ENCODE measurements at regions not wholly inside any gene's neighbourhood (a gene's known extent, or its start where the extent isn't known, plus 50 kb on each side); places are given as distances from the start of the nearest gene placed in this dataset.

GRCh38 chr7:32395168-32395567, 95.0 kb downstream of the LSM5 start:
- 100% methylated on average over 1 of the region's 1 CpG for WGBS
- Histone ChIP-seq H3K9ac (ENCODE audit: low read depth, low read length) (no peak overlapping the region), H3K27ac (ENCODE audit: low read depth, low read length) (no peak overlapping the region), H3K9me3 (ENCODE audit: insufficient read depth, low read depth, low read length) (no peaks in the 10 kb centered on the region), H3K27me3 (ENCODE audit: insufficient read depth, low read length) (no peaks in the 10 kb centered on the region), H3K4me1 (ENCODE audit: insufficient read depth, low read length) (no peaks in the 10 kb centered on the region), H3K36me3 (ENCODE audit: insufficient read depth, low read length) (no peaks in the 10 kb centered on the region), H3K4me3 (ENCODE audit: low read length) (no peak overlapping the region)

- H3K36me3 ChIP-seq (ENCODE audit: insufficient read depth, low read length) = no peaks in the 10 kb centered on the region
- no peak overlapping the region for H3K27ac ChIP-seq (ENCODE audit: low read depth, low read length)
- WGBS = 100% methylated on average over 1 of the region's 1 CpG
- H3K4me1 ChIP-seq (ENCODE audit: insufficient read depth, low read length) = no peaks in the 10 kb centered on the region
- no peak overlapping the region for H3K9ac ChIP-seq (ENCODE audit: low read depth, low read length)
- H3K27me3 ChIP-seq (ENCODE audit: insufficient read depth, low read length) = no peaks in the 10 kb centered on the region
- no peak overlapping the region for H3K4me3 ChIP-seq (ENCODE audit: low read length)
- no peaks in the 10 kb centered on the region for H3K9me3 ChIP-seq (ENCODE audit: insufficient read depth, low read depth, low read length)
Observed at GRCh38 chr7:32393861-32394260, 96.3 kb downstream of the LSM5 start.

- WGBS = 44% methylated on average over 2 of the region's 2 CpGs
- Histone ChIP-seq H3K9ac (ENCODE audit: low read depth, low read length) (no peak overlapping the region), H3K36me3 (ENCODE audit: insufficient read depth, low read length) (no peaks in the 10 kb centered on the region), H3K4me1 (ENCODE audit: insufficient read depth, low read length) (no peaks in the 10 kb centered on the region), H3K4me3 (ENCODE audit: low read length) (no peak overlapping the region), H3K27ac (ENCODE audit: low read depth, low read length) (no peak overlapping the region), H3K27me3 (ENCODE audit: insufficient read depth, low read length) (no peaks in the 10 kb centered on the region), H3K9me3 (ENCODE audit: insufficient read depth, low read depth, low read length) (no peaks in the 10 kb centered on the region)
Observed at GRCh38 chr7:32390210-32390609, 100.0 kb downstream of the LSM5 start.

- no peaks in the 10 kb centered on the region for H3K27me3 ChIP-seq (ENCODE audit: insufficient read depth, low read length)
- H3K4me1 ChIP-seq (ENCODE audit: insufficient read depth, low read length) = no peaks in the 10 kb centered on the region
- H3K36me3 ChIP-seq (ENCODE audit: insufficient read depth, low read length) = no peaks in the 10 kb centered on the region
- no peaks in the 10 kb centered on the region for H3K9me3 ChIP-seq (ENCODE audit: insufficient read depth, low read depth, low read length)
- H3K27ac ChIP-seq (ENCODE audit: low read depth, low read length) = no peak overlapping the region
- no peak overlapping the region for H3K4me3 ChIP-seq (ENCODE audit: low read length)
- H3K9ac ChIP-seq (ENCODE audit: low read depth, low read length) = no peak overlapping the region
- 95% methylated on average over 2 of the region's 2 CpGs for WGBS
Observed at GRCh38 chr7:32385316-32385956, 104.7 kb downstream of the LSM5 start.

GRCh38 chr7:32381024-32381601, 109.1 kb downstream of the LSM5 start:
- no peaks in the 10 kb centered on the region for H3K27me3 ChIP-seq (ENCODE audit: insufficient read depth, low read length)
- H3K4me1 ChIP-seq (ENCODE audit: insufficient read depth, low read length) = no peaks in the 10 kb centered on the region
- H3K27ac ChIP-seq (ENCODE audit: low read depth, low read length) = no peak overlapping the region
- H3K4me3 ChIP-seq (ENCODE audit: low read length) = no peak overlapping the region
- 86% methylated on average over 3 of the region's 4 CpGs for WGBS
- H3K36me3 ChIP-seq (ENCODE audit: insufficient read depth, low read length) = no peaks in the 10 kb centered on the region
- H3K9ac ChIP-seq (ENCODE audit: low read depth, low read length) = no peak overlapping the region
- H3K9me3 ChIP-seq (ENCODE audit: insufficient read depth, low read depth, low read length) = no peaks in the 10 kb centered on the region

- Histone ChIP-seq H3K27me3 (ENCODE audit: insufficient read depth, low read length) (no peaks in the 10 kb centered on the region), H3K27ac (ENCODE audit: low read depth, low read length) (no peak overlapping the region), H3K9ac (ENCODE audit: low read depth, low read length) (no peak overlapping the region), H3K4me3 (ENCODE audit: low read length) (no peak overlapping the region), H3K4me1 (ENCODE audit: insufficient read depth, low read length) (no peaks in the 10 kb centered on the region), H3K36me3 (ENCODE audit: insufficient read depth, low read length) (no peaks in the 10 kb centered on the region), H3K9me3 (ENCODE audit: insufficient read depth, low read depth, low read length) (no peaks in the 10 kb centered on the region)
- 94% methylated on average over 2 of the region's 2 CpGs for WGBS
Observed at GRCh38 chr7:32379510-32380112, 110.6 kb downstream of the LSM5 start.

- 71% methylated on average over 2 of the region's 2 CpGs for WGBS
- H3K27ac ChIP-seq (ENCODE audit: low read depth, low read length) = no peak overlapping the region
- no peaks in the 10 kb centered on the region for H3K4me1 ChIP-seq (ENCODE audit: insufficient read depth, low read length)
- no peaks in the 10 kb centered on the region for H3K36me3 ChIP-seq (ENCODE audit: insufficient read depth, low read length)
- H3K9me3 ChIP-seq (ENCODE audit: insufficient read depth, low read depth, low read length) = no peaks in the 10 kb centered on the region
- H3K9ac ChIP-seq (ENCODE audit: low read depth, low read length) = no peak overlapping the region
- no peak overlapping the region for H3K4me3 ChIP-seq (ENCODE audit: low read length)
- no peaks in the 10 kb centered on the region for H3K27me3 ChIP-seq (ENCODE audit: insufficient read depth, low read length)
Observed at GRCh38 chr7:32378988-32379387, 111.2 kb downstream of the LSM5 start.

GRCh38 chr7:32364581-32364980, 125.6 kb downstream of the LSM5 start:
- Histone ChIP-seq H3K27ac (ENCODE audit: low read depth, low read length) (no peak overlapping the region), H3K27me3 (ENCODE audit: insufficient read depth, low read length) (no peaks in the 10 kb centered on the region; the same call in 1 of the 2 replicates), H3K4me3 (ENCODE audit: low read length) (no peak overlapping the region), H3K36me3 (ENCODE audit: insufficient read depth, low read length) (no peaks in the 10 kb centered on the region), H3K4me1 (ENCODE audit: insufficient read depth, low read length) (no peaks in the 10 kb centered on the region), H3K9ac (ENCODE audit: low read depth, low read length) (no peak overlapping the region), H3K9me3 (ENCODE audit: insufficient read depth, low read depth, low read length) (no peaks in the 10 kb centered on the region)
- 95% methylated on average over 4 of the region's 4 CpGs for whole genome bisulfite sequencing

- H3K4me3 ChIP-seq (ENCODE audit: low read length) = no peak overlapping the region
- no peaks in the 10 kb centered on the region for H3K9me3 ChIP-seq (ENCODE audit: insufficient read depth, low read depth, low read length)
- H3K36me3 ChIP-seq (ENCODE audit: insufficient read depth, low read length) = no peaks in the 10 kb centered on the region
- H3K9ac ChIP-seq (ENCODE audit: low read depth, low read length) = no peak overlapping the region
- 90% methylated on average over 5 of the region's 5 CpGs for WGBS
- H3K27me3 ChIP-seq (ENCODE audit: insufficient read depth, low read length) = no peaks in the 10 kb centered on the region; the same call in 1 of the 2 replicates
- no peaks in the 10 kb centered on the region for H3K4me1 ChIP-seq (ENCODE audit: insufficient read depth, low read length)
- H3K27ac ChIP-seq (ENCODE audit: low read depth, low read length) = no peak overlapping the region
Observed at GRCh38 chr7:32360127-32360526, 130.1 kb downstream of the LSM5 start.

GRCh38 chr7:32357535-32358277, 132.5 kb downstream of the LSM5 start:
- Histone ChIP-seq H3K9me3 (ENCODE audit: insufficient read depth, low read depth, low read length) (no peaks in the 10 kb centered on the region), H3K4me1 (ENCODE audit: insufficient read depth, low read length) (no peaks in the 10 kb centered on the region), H3K36me3 (ENCODE audit: insufficient read depth, low read length) (no peaks in the 10 kb centered on the region), H3K4me3 (ENCODE audit: low read length) (no peak overlapping the region), H3K9ac (ENCODE audit: low read depth, low read length) (no peak overlapping the region), H3K27ac (ENCODE audit: low read depth, low read length) (no peak overlapping the region), H3K27me3 (ENCODE audit: insufficient read depth, low read length) (no peaks in the 10 kb centered on the region; the same call in 1 of the 2 replicates)
- 69% methylated on average over 8 of the region's 8 CpGs for WGBS

GRCh38 chr7:32347244-32347828, 142.8 kb downstream of the LSM5 start:
- H3K9me3 ChIP-seq (ENCODE audit: insufficient read depth, low read depth, low read length) = peaks cover 13% of the 10 kb centered on the region
- no peak overlapping the region for H3K4me3 ChIP-seq (ENCODE audit: low read length)
- no peaks in the 10 kb centered on the region for H3K27me3 ChIP-seq (ENCODE audit: insufficient read depth, low read length)
- H3K27ac ChIP-seq (ENCODE audit: low read depth, low read length) = no peak overlapping the region
- H3K9ac ChIP-seq (ENCODE audit: low read depth, low read length) = no peak overlapping the region
- H3K36me3 ChIP-seq (ENCODE audit: insufficient read depth, low read length) = no peaks in the 10 kb centered on the region
- WGBS = 86% methylated on average over 2 of the region's 2 CpGs
- no peaks in the 10 kb centered on the region for H3K4me1 ChIP-seq (ENCODE audit: insufficient read depth, low read length)
